Liver (tissue), 8 donors: ENCODE measurements at regions not wholly inside any gene's neighbourhood (a gene's known extent, or its start where the extent isn't known, plus 50 kb on each side); places are given as distances from the start of the nearest gene placed in this dataset.
A peak's percentile ranks its signal among the peaks of the same experiment; 100 is the strongest.

Source experiments
- DNase-seq: peaks from one replicate; pipeline ENCODE4 v3.0.0-alpha.2; 2017; ENCODE audit warnings: low spot score
- H3K27ac ChIP-seq, 2 donors: one replicate each; pipeline ENCODE4 v1.7.0; 2013; ENCODE audit warnings: inconsistent platforms in 2 of 2, low read length in 2 of 2, control low read depth in 1 of 2, low read depth in 1 of 2, mild to moderate bottlenecking in 1 of 2
- H3K27me3 ChIP-seq, 4 donors: one replicate each; pipeline versions ENCODE4 v1.6.1 to v1.7.0; 2013; ENCODE audit warnings: low read length in 3 of 4, inconsistent platforms in 1 of 4, mild to moderate bottlenecking in 1 of 4, moderate library complexity in 1 of 4; ENCODE audit not compliant: control insufficient read depth in 4 of 4, insufficient read depth in 4 of 4
- H3K36me3 ChIP-seq, 4 donors: one replicate each; pipeline versions ENCODE4 v1.6.1 to v1.7.0; 2013; ENCODE audit warnings: low read length in 3 of 4, mild to moderate bottlenecking in 3 of 4, low read depth in 1 of 4, moderate library complexity in 1 of 4; ENCODE audit not compliant: control insufficient read depth in 4 of 4, insufficient read depth in 3 of 4
- H3K4me1 ChIP-seq, 4 donors: one replicate each; pipeline versions ENCODE4 v1.6.1 to v1.7.0; 2013; ENCODE audit warnings: low read length in 3 of 4, mild to moderate bottlenecking in 3 of 4, moderate library complexity in 1 of 4; ENCODE audit not compliant: control insufficient read depth in 4 of 4, insufficient read depth in 4 of 4
- H3K4me3 ChIP-seq, 3 donors: one replicate each; pipeline versions ENCODE4 v1.6.1 to v1.7.0; 2013; ENCODE audit warnings: low read length in 3 of 3, control low read depth in 1 of 3, low read depth in 1 of 3, mild to moderate bottlenecking in 1 of 3
- H3K9ac ChIP-seq, 2 donors: one replicate each; pipeline ENCODE4 v1.7.0; 2013; ENCODE audit warnings: low read length in 2 of 2, mild to moderate bottlenecking in 2 of 2, moderate library complexity in 2 of 2, control low read depth in 1 of 2, low read depth in 1 of 2
- H3K9me3 ChIP-seq, 4 donors: one replicate each; pipeline versions ENCODE4 v1.6.1 to v1.7.0; 2013; ENCODE audit warnings: low read length in 3 of 4; ENCODE audit not compliant: control insufficient read depth in 4 of 4
- CTCF ChIP-seq: fragments of 150-350 bp; IDR thresholded peaks from 2 replicates; pipeline ENCODE4 v1.5.1; 2017; ENCODE audit warnings: improper control_type of control experiment, low read depth, low read length; ENCODE audit not compliant: missing input control
- FOXA2 ChIP-seq: IDR thresholded peaks from 2 replicates; pipeline ENCODE4 v1.6.1; 2016; ENCODE audit warnings: antibody characterized with exemption
- GABPA ChIP-seq, 2 donors: IDR thresholded peaks in 1 of 2; conservative IDR thresholded peaks in 1 of 2; 2 replicates each; pipeline ENCODE4 v1.6.1; 2016; ENCODE audit warnings: antibody characterized with exemption in 2 of 2, mild to moderate bottlenecking in 1 of 2, moderate library complexity in 1 of 2
- MAX ChIP-seq: IDR thresholded peaks from 2 replicates; pipeline ENCODE4 v1.6.1; 2016; ENCODE audit warnings: antibody characterized with exemption
- NR2F2 ChIP-seq: IDR thresholded peaks from 2 replicates; pipeline ENCODE4 v1.6.1; 2016; ENCODE audit warnings: antibody characterized with exemption
- RAD21 ChIP-seq, 2 donors: IDR thresholded peaks; 2 replicates each; pipeline ENCODE4 v1.6.1; 2016; ENCODE audit warnings: antibody characterized with exemption in 2 of 2, mild to moderate bottlenecking in 2 of 2
- REST ChIP-seq: IDR thresholded peaks from 2 replicates; pipeline ENCODE4 v1.6.1; 2016; ENCODE audit warnings: antibody characterized with exemption, mild to moderate bottlenecking
- RXRA ChIP-seq, 2 donors: IDR thresholded peaks; 2 replicates each; pipeline ENCODE4 v1.6.1; 2017 to 2018; ENCODE audit warnings: antibody characterized with exemption in 2 of 2, mild to moderate bottlenecking in 1 of 2
- TAF1 ChIP-seq: conservative IDR thresholded peaks from 2 replicates; pipeline ENCODE4 v1.6.1; 2016; ENCODE audit warnings: antibody characterized with exemption, mild to moderate bottlenecking
- YY1 ChIP-seq: IDR thresholded peaks from 2 replicates; pipeline ENCODE4 v1.6.1; 2016; ENCODE audit warnings: antibody characterized with exemption, mild to moderate bottlenecking
- ZBTB33 ChIP-seq: IDR thresholded peaks from 2 replicates; pipeline ENCODE4 v1.6.1; 2016; ENCODE audit warnings: antibody characterized with exemption
- WGBS: extraction: QIAGEN DNeasy Blood & Tissue Kit; methylation state at CpG from one replicate; pipeline ENCODE4 v1.1.7; 2013; 5-methylcytosine and 5-hydroxymethylcytosine counted together
- donor health status: healthy.
- donor health status: healthy.
- donor health status: healthy.
- donor health status: healthy.
- donor health status: healthy.

- TF ChIP-seq MAX = no peak
- no peak for TF ChIP-seq RAD21 (IDR thresholded peaks at IDR 0.05)
- no peak for TF ChIP-seq RXRA (IDR thresholded peaks at IDR 0.05)
Observed at GRCh38 chr5:152511531-152512132, 106.6 kb upstream of the NMUR2 start (continued).

- no peaks in the 10 kb centered on the region for H3K27me3 ChIP-seq
- TF ChIP-seq FOXA2 = no peak
- no peak for TF ChIP-seq YY1
- no peak for TF ChIP-seq REST
- peak; percentile 31 to 43 for TF ChIP-seq RAD21 (IDR thresholded peaks at IDR 0.05)
- TF ChIP-seq TAF1 = no peak
- no peak for TF ChIP-seq ZBTB33
- no peak for TF ChIP-seq NR2F2
- TF ChIP-seq CTCF = peak; percentile 24
- no peak overlapping the region for H3K4me3 ChIP-seq
- H3K9me3 ChIP-seq = no peaks in the 10 kb centered on the region
- no peaks in the 10 kb centered on the region for H3K4me1 ChIP-seq
- no peak overlapping the region for H3K27ac ChIP-seq
- no peaks in the 10 kb centered on the region for H3K36me3 ChIP-seq
- H3K9ac ChIP-seq = no peak overlapping the region
- 22% methylated on average over 2 of the region's 2 CpGs for WGBS
- DNase-seq = no peak
Observed at GRCh38 chr5:152514827-152515397, 109.8 kb upstream of the NMUR2 start.

- H3K27ac ChIP-seq = no peak overlapping the region
- 84% methylated on average over 1 of the region's 1 CpG for WGBS
- peaks cover 0 to 2% (median 0%) of the 10 kb centered on the region in 4 donors for H3K4me1 ChIP-seq
- H3K9me3 ChIP-seq = no peaks in the 10 kb centered on the region
- DNase-seq = no peak
- no peaks in the 10 kb centered on the region for H3K36me3 ChIP-seq
- TF ChIP-seq MAX (no peak), GABPA (IDR thresholded peaks at IDR 0.05 in 1 of 2, conservative IDR thresholded peaks at IDR 0.05 in 1 of 2) (no peak), YY1 (no peak)
- no peak overlapping the region for H3K4me3 ChIP-seq
- no peaks in the 10 kb centered on the region for H3K27me3 ChIP-seq
- H3K9ac ChIP-seq = no peak overlapping the region
Observed at GRCh38 chr5:152523964-152524363, 118.9 kb upstream of the NMUR2 start.
